OCI-LY7 (cell line): ENCODE measurements at regions not wholly inside any gene's neighbourhood (a gene's known extent, or its start where the extent isn't known, plus 50 kb on each side); places are given as distances from the start of the nearest gene placed in this dataset.

ENCODE experiments used
- BruUV-seq: library from RNA; stranded (reverse); fragments of 400-500 nt; replicated peaks from 2 replicates; lab custom pipeline; 2021; lab: Mats Ljungman, UMichigan
- CTCF ChIA-PET: fragments of 300-600 bp; sonication (Branson Sonifier 250); formaldehyde crosslinking; loops from one replicate; lab custom pipeline; 2022; ENCODE audit warnings: antibody characterized with exemption; ENCODE audit not compliant: unreplicated experiment; lab: Charles Lee
- POLR2A ChIA-PET: fragments of 300-600 bp; sonication (Branson Sonifier 250); formaldehyde crosslinking; loops from one replicate; lab custom pipeline; 2022; ENCODE audit warnings: antibody characterized with exemption; lab: Charles Lee
- DNase-seq: peaks from one replicate; pipeline ENCODE4 v3.0.0-alpha.2; 2015; ENCODE audit warnings: low spot score
- H2AFZ ChIP-seq: fragments of 200-600 bp; sonication (generic), shearing (Covaris generic); 2 replicates; pipeline ENCODE4 v1.6.1; 2014; ENCODE audit warnings: mild to moderate bottlenecking, antibody characterized with exemption, low read length, moderate library complexity
- H3K27ac ChIP-seq: fragments of 200-600 bp; sonication (generic); 2 replicates; pipeline ENCODE4 v1.5.1; 2014; ENCODE audit warnings: mixed run types, low read depth, mild to moderate bottlenecking, moderate library complexity, low read length, inconsistent platforms; ENCODE audit not compliant: poor library complexity, severe bottlenecking
- H3K36me3 ChIP-seq: fragments of 200-600 bp; sonication (generic); 2 replicates; pipeline ENCODE4 v1.6.1; 2014; ENCODE audit warnings: mild to moderate bottlenecking, antibody characterized with exemption, low read length, moderate library complexity, mixed read lengths; ENCODE audit not compliant: insufficient read depth
- H3K4me1 ChIP-seq: fragments of 200-600 bp; sonication (generic); 2 replicates; pipeline ENCODE4 v1.5.1; 2014; ENCODE audit warnings: mild to moderate bottlenecking, low read length; ENCODE audit not compliant: insufficient read depth, poor library complexity, severe bottlenecking
- H3K4me2 ChIP-seq: fragments of 200-600 bp; sonication (generic); 2 replicates; pipeline ENCODE4 v1.6.1; 2014; ENCODE audit warnings: mild to moderate bottlenecking, low read length
- H3K4me3 ChIP-seq: fragments of 200-600 bp; sonication (generic); 2 replicates; pipeline ENCODE4 v1.5.1; 2014; ENCODE audit warnings: mild to moderate bottlenecking, low read depth, low read length; ENCODE audit not compliant: poor library complexity, severe bottlenecking
- H3K79me2 ChIP-seq: fragments of 200-600 bp; sonication (generic); 2 replicates; pipeline ENCODE4 v1.6.1; 2016; ENCODE audit warnings: low read depth, mild to moderate bottlenecking, low read length, moderate library complexity, mixed read lengths; ENCODE audit not compliant: insufficient read depth
- H3K9me2 ChIP-seq: fragments of 200-600 bp; sonication (generic); 2 replicates; pipeline ENCODE4 v1.6.1; 2016; ENCODE audit warnings: mild to moderate bottlenecking, low read length, mixed read lengths; ENCODE audit not compliant: insufficient read depth
- H3K9me3 ChIP-seq: fragments of 200-600 bp; sonication (generic); 2 replicates; pipeline ENCODE4 v1.6.1; 2014; ENCODE audit warnings: mild to moderate bottlenecking, mixed run types, low read length, mixed read lengths
- H4K20me1 ChIP-seq: fragments of 200-600 bp; sonication (generic); 2 replicates; pipeline ENCODE4 v1.6.1; 2014; ENCODE audit warnings: mild to moderate bottlenecking, antibody characterized with exemption, low read length, moderate library complexity, mixed read lengths; ENCODE audit not compliant: insufficient read depth
- EZH2phosphoT487 ChIP-seq: fragments of 200-600 bp; sonication (generic); IDR thresholded peaks from 2 replicates; pipeline ENCODE4 v1.6.1; 2018; ENCODE audit warnings: low read depth, borderline replicate concordance, mild to moderate bottlenecking, mixed run types, antibody characterized with exemption, low read length, moderate library complexity, mixed read lengths
- intact Hi-C: fragments of 100-400 bp; cut with micrococcal nuclease; formaldehyde crosslinking; loops from one replicate; pipeline ENCODE4 v1.10.0; 2022; ENCODE audit not compliant: unreplicated experiment
- TF ChIP-seq, protein P1 (sequence below): fragments of 200-600 bp; sonication (generic); conservative IDR thresholded peaks from 2 replicates; pipeline ENCODE4 v1.5.1; 2014; ENCODE audit warnings: mild to moderate bottlenecking, antibody characterized with exemption, low read length, moderate library complexity, mixed read lengths

GRCh38 chr2:221673248-221673647, 101.1 kb upstream of the EPHA4 start:
- no peak overlapping the region for H3K27ac ChIP-seq
- no peak for DNase-seq
- ChIA-PET POLR2A (interaction anchor here (0.7 kb wide), 1 partner anchor 94 kb away, joined by 3 read pairs; no protein-coding TSS in a partner anchor), CTCF (no interaction called here)
- no peak overlapping the region for H3K4me2 ChIP-seq
- no peaks in the 10 kb centered on the region for H4K20me1 ChIP-seq
- H3K9me2 ChIP-seq, result no peaks in the 10 kb centered on the region
- TF ChIP-seq, protein P1, sequence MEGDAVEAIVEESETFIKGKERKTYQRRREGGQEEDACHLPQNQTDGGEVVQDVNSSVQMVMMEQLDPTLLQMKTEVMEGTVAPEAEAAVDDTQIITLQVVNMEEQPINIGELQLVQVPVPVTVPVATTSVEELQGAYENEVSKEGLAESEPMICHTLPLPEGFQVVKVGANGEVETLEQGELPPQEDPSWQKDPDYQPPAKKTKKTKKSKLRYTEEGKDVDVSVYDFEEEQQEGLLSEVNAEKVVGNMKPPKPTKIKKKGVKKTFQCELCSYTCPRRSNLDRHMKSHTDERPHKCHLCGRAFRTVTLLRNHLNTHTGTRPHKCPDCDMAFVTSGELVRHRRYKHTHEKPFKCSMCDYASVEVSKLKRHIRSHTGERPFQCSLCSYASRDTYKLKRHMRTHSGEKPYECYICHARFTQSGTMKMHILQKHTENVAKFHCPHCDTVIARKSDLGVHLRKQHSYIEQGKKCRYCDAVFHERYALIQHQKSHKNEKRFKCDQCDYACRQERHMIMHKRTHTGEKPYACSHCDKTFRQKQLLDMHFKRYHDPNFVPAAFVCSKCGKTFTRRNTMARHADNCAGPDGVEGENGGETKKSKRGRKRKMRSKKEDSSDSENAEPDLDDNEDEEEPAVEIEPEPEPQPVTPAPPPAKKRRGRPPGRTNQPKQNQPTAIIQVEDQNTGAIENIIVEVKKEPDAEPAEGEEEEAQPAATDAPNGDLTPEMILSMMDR, result no peak
- no peak for TF ChIP-seq EZH2phosphoT487
- no peaks in the 10 kb centered on the region for H3K9me3 ChIP-seq
- intact Hi-C loops, result no loop called here
- no TSS peak for BruUV-seq
- no peaks in the 10 kb centered on the region for H3K79me2 ChIP-seq
- H3K4me1 ChIP-seq, result no peaks in the 10 kb centered on the region
- H3K36me3 ChIP-seq, result no peaks in the 10 kb centered on the region
- H2AFZ ChIP-seq, result no peak overlapping the region
- H3K4me3 ChIP-seq, result no peak overlapping the region

GRCh38 chr2:221671515-221671914, 99.4 kb upstream of the EPHA4 start:
- no peaks in the 10 kb centered on the region for H3K9me2 ChIP-seq
- ChIA-PET POLR2A (no interaction called here), CTCF (no interaction called here)
- H3K79me2 ChIP-seq, result no peaks in the 10 kb centered on the region
- no peak for DNase-seq
- intact Hi-C loops, result no loop called here
- H3K36me3 ChIP-seq, result no peaks in the 10 kb centered on the region
- H4K20me1 ChIP-seq, result no peaks in the 10 kb centered on the region
- no peak overlapping the region for H2AFZ ChIP-seq
- BruUV-seq, result no TSS peak
- no peak overlapping the region for H3K27ac ChIP-seq
- no peaks in the 10 kb centered on the region for H3K4me1 ChIP-seq
- no peak overlapping the region for H3K4me2 ChIP-seq
- no peak for TF ChIP-seq EZH2phosphoT487
- TF ChIP-seq, protein P1, result no peak
- H3K9me3 ChIP-seq, result no peaks in the 10 kb centered on the region
- no peak overlapping the region for H3K4me3 ChIP-seq

GRCh38 chr2:221662689-221663391, 90.7 kb upstream of the EPHA4 start:
- no peak overlapping the region for H3K27ac ChIP-seq
- no peak overlapping the region for H2AFZ ChIP-seq
- H3K4me1 ChIP-seq, result no peaks in the 10 kb centered on the region
- H3K9me2 ChIP-seq, result no peaks in the 10 kb centered on the region
- TF ChIP-seq, protein P1, result no peak
- TF ChIP-seq EZH2phosphoT487, result no peak
- H3K79me2 ChIP-seq, result no peaks in the 10 kb centered on the region
- no peak overlapping the region for H3K4me2 ChIP-seq
- ChIA-PET POLR2A (no interaction called here), CTCF (no interaction called here)
- no TSS peak for BruUV-seq
- no peak overlapping the region for H3K4me3 ChIP-seq
- intact Hi-C loops, result no loop called here
- no peaks in the 10 kb centered on the region for H3K9me3 ChIP-seq
- no peaks in the 10 kb centered on the region for H3K36me3 ChIP-seq
- no peaks in the 10 kb centered on the region for H4K20me1 ChIP-seq
- no peak for DNase-seq
